GM12874 (cell line): ENCODE measurements at regions not wholly inside any gene's neighbourhood (a gene's known extent, or its start where the extent isn't known, plus 50 kb on each side); places are given as distances from the start of the nearest gene placed in this dataset.

Experiments used
- TF ChIP-seq, protein P1 (sequence below): IDR thresholded peaks from 2 replicates; pipeline ENCODE4 v1.5.1; 2011; ENCODE audit warnings: low read depth, mild to moderate bottlenecking, control low read depth, low read length, moderate library complexity; ENCODE audit not compliant: insufficient read depth

DNA sequence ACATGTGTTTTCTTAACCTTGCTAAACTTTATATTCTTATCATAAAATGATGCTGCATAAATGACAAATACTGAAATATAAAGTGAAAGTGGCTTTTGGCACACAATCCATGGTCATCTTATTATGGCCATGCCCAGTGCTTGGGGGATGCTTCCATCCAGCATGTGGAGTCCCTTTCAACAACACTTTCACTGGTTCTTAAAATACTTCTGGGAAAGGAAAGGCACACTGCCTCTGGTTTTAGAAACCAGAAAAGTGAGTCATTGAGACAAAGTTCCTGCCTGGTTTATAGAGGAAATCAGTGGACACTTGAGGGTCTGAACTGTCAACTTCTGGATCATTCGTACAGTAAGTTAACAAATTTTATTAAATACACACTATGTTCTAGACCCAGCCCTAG is 248.0 kb upstream of the ADAMTS3 start:
- TF ChIP-seq, protein P1, sequence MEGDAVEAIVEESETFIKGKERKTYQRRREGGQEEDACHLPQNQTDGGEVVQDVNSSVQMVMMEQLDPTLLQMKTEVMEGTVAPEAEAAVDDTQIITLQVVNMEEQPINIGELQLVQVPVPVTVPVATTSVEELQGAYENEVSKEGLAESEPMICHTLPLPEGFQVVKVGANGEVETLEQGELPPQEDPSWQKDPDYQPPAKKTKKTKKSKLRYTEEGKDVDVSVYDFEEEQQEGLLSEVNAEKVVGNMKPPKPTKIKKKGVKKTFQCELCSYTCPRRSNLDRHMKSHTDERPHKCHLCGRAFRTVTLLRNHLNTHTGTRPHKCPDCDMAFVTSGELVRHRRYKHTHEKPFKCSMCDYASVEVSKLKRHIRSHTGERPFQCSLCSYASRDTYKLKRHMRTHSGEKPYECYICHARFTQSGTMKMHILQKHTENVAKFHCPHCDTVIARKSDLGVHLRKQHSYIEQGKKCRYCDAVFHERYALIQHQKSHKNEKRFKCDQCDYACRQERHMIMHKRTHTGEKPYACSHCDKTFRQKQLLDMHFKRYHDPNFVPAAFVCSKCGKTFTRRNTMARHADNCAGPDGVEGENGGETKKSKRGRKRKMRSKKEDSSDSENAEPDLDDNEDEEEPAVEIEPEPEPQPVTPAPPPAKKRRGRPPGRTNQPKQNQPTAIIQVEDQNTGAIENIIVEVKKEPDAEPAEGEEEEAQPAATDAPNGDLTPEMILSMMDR = no peak

DNA sequence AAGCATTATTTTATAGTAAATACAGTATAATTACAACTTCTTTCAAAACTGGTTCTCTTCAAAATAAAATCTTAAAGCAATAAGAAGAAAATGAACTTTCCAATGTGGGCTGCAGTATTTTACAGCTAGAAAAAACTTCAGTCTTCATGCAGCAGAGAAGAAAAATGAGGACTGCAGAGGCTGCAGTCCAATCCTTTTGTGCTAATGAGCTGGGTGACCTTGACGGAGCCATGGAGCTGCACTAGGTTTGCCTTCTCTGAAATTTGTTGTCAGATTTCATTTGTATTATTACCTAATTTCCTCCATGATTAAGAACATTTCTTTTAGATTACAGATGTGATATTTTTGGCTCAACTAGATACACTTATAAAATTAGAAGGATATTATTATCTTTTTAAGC is 245.2 kb upstream of the ADAMTS3 start:
- TF ChIP-seq, protein P1 = no peak

DNA sequence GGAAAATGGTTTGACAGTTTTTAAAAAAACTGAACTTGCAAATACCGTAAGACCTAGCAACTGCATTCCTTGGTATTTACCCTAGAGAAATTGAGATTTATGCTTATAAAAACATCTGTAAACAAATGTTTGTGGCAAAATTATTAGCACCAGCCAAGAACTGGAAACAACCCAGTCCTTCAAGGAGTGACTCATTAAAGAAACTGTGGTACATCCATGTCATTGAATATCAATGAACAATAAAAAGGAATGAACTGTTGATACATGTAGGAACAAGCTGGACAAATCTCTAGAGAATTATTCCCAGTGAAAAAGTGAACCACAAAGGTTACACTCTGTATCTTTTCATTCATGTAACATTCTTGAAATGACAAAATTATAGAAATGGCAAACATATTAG is 240.2 kb upstream of the ADAMTS3 start:
- TF ChIP-seq, protein P1 = no peak

DNA sequence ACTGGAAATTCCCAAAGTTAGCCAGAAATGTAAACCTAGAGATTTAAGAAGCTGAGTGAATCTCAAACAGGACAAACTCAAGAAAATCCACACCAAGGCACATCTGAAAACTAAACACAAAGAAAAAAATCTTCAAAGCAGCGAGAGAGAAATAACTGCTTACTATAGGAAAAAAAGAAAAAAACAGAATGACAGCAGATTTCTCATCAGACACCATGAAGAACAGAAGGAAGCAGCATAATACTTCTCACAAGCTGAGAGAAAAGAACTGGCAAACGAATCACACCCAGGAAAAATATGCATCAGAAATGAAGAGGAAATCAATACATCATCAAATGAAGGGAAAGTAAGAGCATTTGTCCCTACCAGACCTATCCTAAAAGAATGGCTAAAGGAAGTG is 236.3 kb upstream of the ADAMTS3 start:
- TF ChIP-seq, protein P1 = no peak

DNA sequence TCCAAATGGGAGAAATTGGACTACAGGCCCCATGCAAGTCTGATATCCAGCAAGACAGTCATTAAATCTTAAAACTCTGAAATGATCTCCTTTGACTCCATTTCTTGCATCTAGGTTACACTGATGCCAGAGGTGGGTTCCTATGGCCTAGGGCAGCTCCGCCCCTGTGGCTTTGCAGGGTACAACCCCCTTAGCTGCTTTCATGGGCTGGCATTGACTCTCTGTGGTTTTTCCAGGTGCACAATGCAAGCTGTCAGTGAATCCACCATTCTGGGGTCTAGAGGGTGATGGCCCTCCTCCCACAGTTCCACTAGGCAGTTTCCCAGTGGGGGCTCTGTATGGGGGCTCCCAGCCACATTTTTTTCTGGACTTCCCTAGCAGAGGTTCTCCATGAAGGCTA is 228.5 kb upstream of the ADAMTS3 start:
- TF ChIP-seq, protein P1 = no peak

DNA sequence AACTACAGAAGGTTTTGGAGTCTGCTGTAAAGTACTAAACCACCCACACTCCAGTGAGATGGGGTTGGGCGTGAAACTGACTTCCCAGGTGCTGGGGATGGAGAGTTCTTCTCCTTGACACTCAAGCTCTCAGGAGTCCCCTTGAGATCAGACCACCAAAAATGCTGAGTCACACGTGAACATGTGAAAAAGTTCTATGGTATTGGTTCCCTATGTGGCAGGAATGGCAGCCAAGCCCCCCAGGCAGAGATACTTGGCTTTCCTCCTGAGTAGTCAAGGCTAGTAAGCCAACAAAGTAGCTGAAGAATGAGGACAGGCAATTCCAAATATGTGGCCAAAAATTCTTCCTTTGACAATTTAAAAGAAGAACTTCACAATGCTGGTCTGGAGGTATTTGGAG is 222.0 kb upstream of the ADAMTS3 start:
- TF ChIP-seq, protein P1 = no peak

DNA sequence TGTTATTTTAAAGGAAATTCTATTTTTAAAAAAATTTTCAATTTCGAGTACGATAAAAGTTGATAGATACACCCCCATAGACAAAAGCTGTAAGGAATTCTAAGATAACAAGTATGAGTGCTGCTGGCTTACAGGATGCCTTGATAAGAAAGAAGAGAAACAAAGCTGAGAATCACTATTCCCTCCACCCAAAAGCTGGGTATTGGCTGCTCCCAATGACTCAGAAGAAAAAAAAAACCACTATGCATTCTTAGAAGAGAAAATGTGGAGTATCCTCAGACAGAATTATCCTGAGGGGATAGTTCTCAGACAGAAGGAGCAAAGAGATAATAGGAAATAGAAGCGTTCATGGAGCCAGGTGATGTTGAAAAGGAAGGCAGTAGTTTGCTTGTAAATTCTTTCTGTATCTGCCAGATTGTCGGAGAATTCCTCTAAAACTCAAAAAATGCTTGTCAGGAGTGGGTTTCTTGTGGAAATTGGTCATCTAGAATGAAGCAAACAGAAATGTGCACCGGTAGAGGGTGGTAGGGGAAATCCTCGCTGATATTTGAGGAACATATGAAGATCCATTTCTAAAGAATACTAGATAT is 217.5 kb upstream of the ADAMTS3 start:
- TF ChIP-seq, protein P1 = no peak

DNA sequence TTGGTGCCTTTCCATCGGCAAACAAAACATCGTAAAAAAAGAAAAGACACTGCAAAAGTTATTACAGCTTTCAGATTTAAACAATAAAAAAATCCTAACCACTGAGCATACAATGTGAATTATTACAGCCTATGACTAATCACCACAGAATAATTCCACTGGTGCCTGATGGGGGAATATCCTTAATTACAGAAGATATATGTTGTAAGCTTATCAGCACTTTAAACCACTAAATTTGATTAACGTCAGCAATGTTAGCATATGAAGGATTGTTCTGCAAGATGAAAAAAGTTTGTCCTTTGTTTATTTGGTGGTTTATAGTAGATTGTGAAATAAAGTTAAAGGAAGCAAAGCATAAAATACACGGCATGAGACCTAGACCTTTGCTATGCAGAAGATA is 210.2 kb upstream of the ADAMTS3 start:
- TF ChIP-seq, protein P1 = no peak
